ENCODE measurements at regions not wholly inside any gene's neighbourhood (a gene's known extent, or its start where the extent isn't known, plus 50 kb on each side); places are given as distances from the start of the nearest gene placed in this dataset.
"Not testable (repeated sequence)": the region's sequence is repeated elsewhere in the genome, so short reads cannot be mapped to it uniquely, and the experiment has no call there.

DNA sequence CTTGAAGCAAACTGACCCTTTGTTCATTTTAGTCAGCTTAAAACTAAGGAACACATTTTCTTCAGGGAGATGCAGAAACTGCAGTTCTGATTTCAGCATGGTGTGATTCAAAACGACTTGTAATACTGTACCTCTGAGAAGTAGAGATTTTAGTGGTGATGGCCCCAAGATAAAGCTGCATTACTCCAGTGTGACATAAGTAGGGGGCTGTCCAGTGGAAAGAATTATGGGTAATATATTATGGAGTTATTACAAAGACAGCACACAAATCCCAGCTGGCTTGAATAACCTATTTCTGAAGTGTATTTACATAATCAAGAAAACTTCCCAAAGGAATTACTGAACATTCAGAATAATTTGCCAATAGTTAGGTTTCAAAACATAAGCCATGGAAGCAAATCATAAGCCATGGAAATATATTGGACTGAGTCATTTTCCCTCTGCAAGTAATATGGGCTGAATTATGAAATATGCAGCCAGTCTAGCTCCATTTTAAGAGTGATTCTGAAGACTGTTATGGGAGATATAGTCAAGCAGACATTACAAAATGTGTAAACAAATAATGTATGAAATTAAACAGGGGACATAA is 133.7 kb upstream of the FBXL17 start:
- intact Hi-C loops (cut with micrococcal nuclease): no loop called here
- Histone ChIP-seq H3K4me1 (ENCODE audit: control insufficient read depth in 2 of 2, insufficient read depth in 2 of 2, low read length in 2 of 2) (no peaks in the 10 kb centered on the region), H3K4me3 (ENCODE audit: low read length) (no peak overlapping the region), H3K36me3 (ENCODE audit: control insufficient read depth in 2 of 3, insufficient read depth in 3 of 3, low read length in 3 of 3) (no peaks in the 10 kb centered on the region), H3K27ac (ENCODE audit: low read depth, low read length) (no peak overlapping the region), H3K27me3 (ENCODE audit: control insufficient read depth in 2 of 2, insufficient read depth in 2 of 2, low read length in 2 of 2) (no peaks in the 10 kb centered on the region), H3K9me3 (ENCODE audit: control insufficient read depth in 2 of 3, low read length in 3 of 3) (no peaks in the 10 kb centered on the region)
- ATAC-seq (no peak), DNase-seq (no peak)
- ChIA-PET CTCF (no interaction called here), POLR2A (no interaction called here)
- Mint-ChIP-seq H3K4me1 (no peaks in the 10 kb centered on the region), H3K9me3 (peaks cover 0 to 4% (median 0%) of the 10 kb centered on the region in 11 donors), H3K4me3 (no peak overlapping the region), H3K36me3 (no peaks in the 10 kb centered on the region), H3K27me3 (peaks cover 2 to 48% (median 25%) of the 10 kb centered on the region in 5 donors), H3K27ac (no peak overlapping the region)

DNA sequence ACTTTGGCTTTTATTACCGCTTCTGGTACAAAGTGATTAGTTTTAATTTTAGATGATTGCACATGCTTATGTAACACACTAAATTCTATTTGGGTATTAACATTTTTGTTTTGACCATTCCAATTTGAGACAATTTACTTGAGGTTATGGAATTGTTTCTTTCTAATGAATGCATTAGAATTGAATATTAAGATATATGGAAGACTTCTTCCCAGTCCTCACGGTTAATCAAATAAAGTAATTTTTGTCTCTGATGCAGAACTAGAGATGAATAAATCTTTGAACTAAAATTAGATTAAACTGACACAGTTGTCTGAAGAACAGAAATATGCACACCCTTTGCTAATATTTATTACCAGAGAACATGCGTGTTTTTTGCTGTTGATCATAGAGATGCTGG is 127.1 kb upstream of the FBXL17 start:
- H3K4me3 ChIP-seq (ENCODE audit: low read length): no peak overlapping the region
- no peak overlapping the region for H3K27ac ChIP-seq (ENCODE audit: low read depth, low read length)
- Mint-ChIP-seq H3K27me3 (peaks cover 2 to 44% (median 30%) of the 10 kb centered on the region in 5 donors), H3K4me1 (no peaks in the 10 kb centered on the region), H3K27ac (no peak overlapping the region), H3K9me3 (peaks cover 0 to 4% (median 0%) of the 10 kb centered on the region in 11 donors), H3K36me3 (no peaks in the 10 kb centered on the region), H3K4me3 (no peak overlapping the region)
- no peaks in the 10 kb centered on the region for H3K36me3 ChIP-seq (ENCODE audit: control insufficient read depth in 2 of 3, insufficient read depth in 3 of 3, low read length in 3 of 3)
- DNase-seq: no peak
- H3K4me1 ChIP-seq (ENCODE audit: control insufficient read depth in 2 of 2, insufficient read depth in 2 of 2, low read length in 2 of 2): no peaks in the 10 kb centered on the region
- no peaks in the 10 kb centered on the region for H3K27me3 ChIP-seq (ENCODE audit: control insufficient read depth in 2 of 2, insufficient read depth in 2 of 2, low read length in 2 of 2)
- intact Hi-C loops (cut with micrococcal nuclease): no loop called here
- ATAC-seq: no peak
- POLR2A ChIA-PET: no interaction called here
- CTCF ChIA-PET: no interaction called here
- H3K9me3 ChIP-seq (ENCODE audit: control insufficient read depth in 2 of 3, low read length in 3 of 3): no peaks in the 10 kb centered on the region

DNA sequence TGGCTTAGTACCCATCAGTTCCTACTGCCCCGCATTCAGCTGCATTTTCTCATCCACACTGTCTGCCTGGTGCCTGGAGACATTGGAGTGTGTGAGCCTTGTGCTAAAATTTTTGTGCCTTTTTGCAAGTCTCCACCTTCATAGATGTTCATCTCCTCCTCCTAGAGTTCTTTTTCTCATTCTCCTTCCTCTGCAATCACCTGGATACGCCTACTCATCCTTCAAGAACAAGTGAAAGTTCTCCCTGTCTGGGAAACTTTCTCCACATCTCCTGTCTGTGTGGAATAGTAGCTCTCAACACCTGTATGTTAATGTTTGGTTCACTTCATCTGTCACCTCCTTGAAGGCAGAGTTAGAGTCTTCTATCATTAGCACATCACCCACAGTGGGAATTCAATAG is 125.7 kb upstream of the FBXL17 start:
- intact Hi-C loops (cut with micrococcal nuclease): no loop called here
- Histone ChIP-seq H3K36me3 (ENCODE audit: control insufficient read depth in 2 of 3, insufficient read depth in 3 of 3, low read length in 3 of 3) (no peaks in the 10 kb centered on the region), H3K4me1 (ENCODE audit: control insufficient read depth in 2 of 2, insufficient read depth in 2 of 2, low read length in 2 of 2) (no peaks in the 10 kb centered on the region), H3K9me3 (ENCODE audit: control insufficient read depth in 2 of 3, low read length in 3 of 3) (no peaks in the 10 kb centered on the region), H3K27ac (ENCODE audit: low read depth, low read length) (no peak overlapping the region), H3K4me3 (ENCODE audit: low read length) (no peak overlapping the region), H3K27me3 (ENCODE audit: control insufficient read depth in 2 of 2, insufficient read depth in 2 of 2, low read length in 2 of 2) (no peaks in the 10 kb centered on the region)
- H3K27me3 Mint-ChIP-seq: peaks cover 0 to 34% (median 21%) of the 10 kb centered on the region in 5 donors
- no peaks in the 10 kb centered on the region for H3K36me3 Mint-ChIP-seq
- peaks cover 0 to 4% (median 0%) of the 10 kb centered on the region in 11 donors for H3K9me3 Mint-ChIP-seq
- ChIA-PET CTCF (no interaction called here), POLR2A (no interaction called here)
- DNase-seq (no peak), ATAC-seq (no peak)
- H3K4me3 Mint-ChIP-seq: no peak overlapping the region
- H3K27ac Mint-ChIP-seq: no peak overlapping the region
- H3K4me1 Mint-ChIP-seq: no peaks in the 10 kb centered on the region

DNA sequence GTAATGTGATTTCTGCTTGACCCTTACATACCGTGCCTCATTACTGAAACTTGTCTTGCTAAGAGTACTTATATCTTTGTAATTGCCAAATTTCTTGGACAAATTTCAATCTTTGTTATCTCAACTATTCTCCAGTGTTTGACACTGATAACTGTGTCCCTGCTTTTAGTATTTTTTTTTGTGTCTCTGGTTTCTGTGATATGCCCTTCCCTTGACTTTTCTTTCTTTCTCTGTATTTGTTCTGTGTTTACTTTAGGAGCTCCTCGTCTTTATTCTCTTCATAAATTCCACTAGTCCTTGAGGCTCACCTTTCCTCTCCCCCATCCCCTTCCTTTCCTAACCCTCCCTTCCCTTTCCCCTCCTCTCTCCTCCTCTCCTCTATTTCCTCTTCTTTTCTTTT is 123.7 kb upstream of the FBXL17 start:
- Mint-ChIP-seq H3K4me1 (no peaks in the 10 kb centered on the region), H3K27me3 (peaks cover 0 to 22% (median 19%) of the 10 kb centered on the region in 5 donors), H3K9me3 (peaks cover 0 to 12% (median 6%) of the 10 kb centered on the region in 11 donors), H3K4me3 (no peak overlapping the region), H3K36me3 (no peaks in the 10 kb centered on the region), H3K27ac (no peak overlapping the region)
- Histone ChIP-seq H3K9me3 (ENCODE audit: control insufficient read depth in 2 of 3, low read length in 3 of 3) (no peaks in the 10 kb centered on the region), H3K27me3 (ENCODE audit: control insufficient read depth in 2 of 2, insufficient read depth in 2 of 2, low read length in 2 of 2) (no peaks in the 10 kb centered on the region), H3K27ac (ENCODE audit: low read depth, low read length) (no peak overlapping the region), H3K36me3 (ENCODE audit: control insufficient read depth in 2 of 3, insufficient read depth in 3 of 3, low read length in 3 of 3) (no peaks in the 10 kb centered on the region), H3K4me1 (ENCODE audit: control insufficient read depth in 2 of 2, insufficient read depth in 2 of 2, low read length in 2 of 2) (no peaks in the 10 kb centered on the region), H3K4me3 (ENCODE audit: low read length) (no peak overlapping the region)
- ATAC-seq: no peak
- CTCF ChIA-PET: no interaction called here
- intact Hi-C loops (cut with micrococcal nuclease): no loop called here
- POLR2A ChIA-PET: no interaction called here
- DNase-seq: no peak

DNA sequence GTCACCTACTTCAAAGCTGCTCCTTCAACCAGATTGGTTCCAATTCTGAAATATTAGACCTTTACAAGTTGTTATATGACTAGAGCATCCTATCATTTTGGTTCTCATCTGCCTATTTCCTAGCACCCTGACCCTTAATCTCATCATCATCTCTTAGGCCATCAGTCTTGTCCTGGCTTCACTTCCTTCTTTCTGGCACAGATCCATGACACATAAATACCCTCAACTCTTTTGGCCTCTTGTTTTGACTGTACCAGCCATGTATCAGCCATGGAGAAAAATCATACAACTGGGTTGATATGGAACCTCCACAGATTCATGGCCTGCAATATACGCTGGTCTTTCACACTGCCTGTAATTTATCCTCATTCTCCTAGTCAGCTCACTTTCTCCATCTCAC is 123.1 kb upstream of the FBXL17 start:
- Histone ChIP-seq H3K9me3 (ENCODE audit: control insufficient read depth in 2 of 3, low read length in 3 of 3) (peaks cover 0 to 6% (median 0%) of the 10 kb centered on the region in 3 experiments), H3K27ac (ENCODE audit: low read depth, low read length) (no peak overlapping the region), H3K4me3 (ENCODE audit: low read length) (no peak overlapping the region), H3K4me1 (ENCODE audit: control insufficient read depth in 2 of 2, insufficient read depth in 2 of 2, low read length in 2 of 2) (no peaks in the 10 kb centered on the region), H3K36me3 (ENCODE audit: control insufficient read depth in 2 of 3, insufficient read depth in 3 of 3, low read length in 3 of 3) (no peaks in the 10 kb centered on the region), H3K27me3 (ENCODE audit: control insufficient read depth in 2 of 2, insufficient read depth in 2 of 2, low read length in 2 of 2) (no peaks in the 10 kb centered on the region)
- Mint-ChIP-seq H3K27me3 (peaks cover 0 to 22% (median 19%) of the 10 kb centered on the region in 5 donors), H3K27ac (no peak overlapping the region), H3K4me3 (no peak overlapping the region), H3K4me1 (no peaks in the 10 kb centered on the region), H3K36me3 (peaks cover 0 to under 1% (median 0%) of the 10 kb centered on the region in 5 donors), H3K9me3 (peaks cover under 1 to 17% (median 7%) of the 10 kb centered on the region in 11 donors)
- intact Hi-C loops (cut with micrococcal nuclease): no loop called here
- CTCF ChIA-PET: no interaction called here
- DNase-seq: no peak
- POLR2A ChIA-PET: no interaction called here
- ATAC-seq: no peak

DNA sequence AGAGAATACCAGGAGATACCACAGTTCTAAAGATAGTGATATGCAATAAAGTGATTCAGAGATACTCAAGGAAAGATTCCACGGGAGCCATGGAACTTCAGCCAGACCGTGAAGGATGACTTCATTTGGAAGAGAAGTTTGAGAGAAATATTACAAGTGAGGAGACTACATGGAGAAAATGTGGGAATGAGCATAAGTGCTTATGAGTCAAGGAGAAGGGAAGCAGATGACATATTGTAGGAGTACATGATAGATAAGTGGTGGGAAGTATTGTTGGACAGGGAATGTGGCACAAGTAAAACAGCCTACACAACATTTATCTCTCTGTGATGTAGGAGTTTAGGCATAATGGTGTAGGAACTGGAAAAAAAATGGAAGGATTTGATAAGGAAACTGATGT is 122.1 kb upstream of the FBXL17 start:
- Histone ChIP-seq H3K9me3 (ENCODE audit: control insufficient read depth in 2 of 3, low read length in 3 of 3) (peaks cover 0 to 7% (median 0%) of the 10 kb centered on the region in 3 experiments), H3K4me3 (ENCODE audit: low read length) (no peak overlapping the region), H3K36me3 (ENCODE audit: control insufficient read depth in 2 of 3, insufficient read depth in 3 of 3, low read length in 3 of 3) (no peaks in the 10 kb centered on the region), H3K4me1 (ENCODE audit: control insufficient read depth in 2 of 2, insufficient read depth in 2 of 2, low read length in 2 of 2) (no peaks in the 10 kb centered on the region), H3K27me3 (ENCODE audit: control insufficient read depth in 2 of 2, insufficient read depth in 2 of 2, low read length in 2 of 2) (no peaks in the 10 kb centered on the region), H3K27ac (ENCODE audit: low read depth, low read length) (no peak overlapping the region)
- no peak for ATAC-seq
- POLR2A ChIA-PET: no interaction called here
- H3K27ac Mint-ChIP-seq: no peak overlapping the region
- H3K27me3 Mint-ChIP-seq: peaks cover 0 to 26% (median 19%) of the 10 kb centered on the region in 5 donors
- no peaks in the 10 kb centered on the region for H3K4me1 Mint-ChIP-seq
- no peak overlapping the region for H3K4me3 Mint-ChIP-seq
- CTCF ChIA-PET: no interaction called here
- peaks cover 1 to 27% (median 13%) of the 10 kb centered on the region in 11 donors for H3K9me3 Mint-ChIP-seq
- no peak for DNase-seq
- intact Hi-C loops (cut with micrococcal nuclease): no loop called here
- peaks cover 0 to 5% (median 0%) of the 10 kb centered on the region in 5 donors for H3K36me3 Mint-ChIP-seq

DNA sequence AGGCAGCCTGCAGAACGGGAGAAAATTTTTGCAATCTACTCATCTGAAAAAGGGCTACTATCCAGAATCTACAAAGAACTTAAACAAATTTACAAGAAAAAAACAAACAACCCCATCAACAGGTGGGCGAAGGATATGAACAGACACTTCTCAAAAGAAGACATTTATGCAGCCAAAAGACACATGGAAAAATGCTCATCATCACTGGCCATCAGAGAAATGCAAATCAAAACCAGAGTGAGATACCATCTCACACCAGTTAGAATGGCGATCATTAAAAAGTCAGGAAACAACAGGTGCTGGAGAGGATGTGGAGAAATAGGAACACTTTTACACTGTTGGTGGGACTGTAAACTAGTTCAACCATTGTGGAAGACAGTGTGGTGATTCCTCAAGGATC is 113.7 kb upstream of the FBXL17 start:
- H3K27ac ChIP-seq (ENCODE audit: low read depth, low read length); H3K9me3 ChIP-seq (ENCODE audit: control insufficient read depth in 2 of 3, low read length in 3 of 3); H3K36me3 Mint-ChIP-seq; CTCF ChIA-PET; H3K4me1 Mint-ChIP-seq; intact Hi-C loops (cut with micrococcal nuclease); H3K27ac Mint-ChIP-seq; ATAC-seq; H3K4me3 Mint-ChIP-seq; H3K27me3 ChIP-seq (ENCODE audit: control insufficient read depth in 2 of 2, insufficient read depth in 2 of 2, low read length in 2 of 2); POLR2A ChIA-PET; H3K36me3 ChIP-seq (ENCODE audit: control insufficient read depth in 2 of 3, insufficient read depth in 3 of 3, low read length in 3 of 3); DNase-seq; H3K4me3 ChIP-seq (ENCODE audit: low read length); H3K4me1 ChIP-seq (ENCODE audit: control insufficient read depth in 2 of 2, insufficient read depth in 2 of 2, low read length in 2 of 2): not testable (repeated sequence)
- peaks cover 0 to 18% (median 7%) of the 10 kb centered on the region in 5 donors for H3K27me3 Mint-ChIP-seq
- H3K9me3 Mint-ChIP-seq: peaks cover 0 to 15% (median 8%) of the 10 kb centered on the region in 11 donors
